HEK293T (cell line): ENCODE measurements at regions not wholly inside any gene's neighbourhood (a gene's known extent, or its start where the extent isn't known, plus 50 kb on each side); places are given as distances from the start of the nearest gene placed in this dataset.
"Not testable (repeated sequence)": the region's sequence is repeated elsewhere in the genome, so short reads cannot be mapped to it uniquely, and the experiment has no call there.

Experiments used
- CTCF ChIA-PET: fragments of 350-600 bp; formaldehyde crosslinking; extraction: SDS; loops from one replicate; lab custom pipeline; 2021; ENCODE audit warnings: antibody characterized with exemption, inconsistent platforms; lab: Yijun Ruan, JAX
- POLR2A ChIA-PET: fragments of 350-600 bp; formaldehyde crosslinking; extraction: SDS; loops from one replicate; lab custom pipeline; 2020; ENCODE audit warnings: antibody characterized with exemption, inconsistent platforms; lab: Yijun Ruan, JAX
- DNase-seq: peaks from one replicate; pipeline ENCODE4 v3.0.0; 2012; ENCODE audit warnings: mixed read lengths; ENCODE audit errors: extremely low spot score
- ARNT ChIP-seq: fragments of 450-650 bp; IDR thresholded peaks from 2 replicates; pipeline ENCODE4 v1.6.1; 2017; ENCODE audit warnings: mild to moderate bottlenecking
- BHLHE40 ChIP-seq: fragments of 450-650 bp; IDR thresholded peaks from 2 replicates; pipeline ENCODE4 v1.6.1; 2016; ENCODE audit warnings: mild to moderate bottlenecking, moderate library complexity, borderline replicate concordance
- CTBP1 ChIP-seq: fragments of 450-650 bp; IDR thresholded peaks from 2 replicates; pipeline ENCODE4 v1.6.1; 2016; ENCODE audit warnings: borderline replicate concordance
- ELF4 ChIP-seq: fragments of 450-650 bp; IDR thresholded peaks from 2 replicates; pipeline ENCODE4 v1.6.1; 2017; ENCODE audit warnings: antibody characterized with exemption
- FOXA1 ChIP-seq: fragments of 450-650 bp; IDR thresholded peaks from 2 replicates; pipeline ENCODE4 v1.6.1; 2016; ENCODE audit warnings: mild to moderate bottlenecking
- FOXK2 ChIP-seq: fragments of 450-650 bp; IDR thresholded peaks from 2 replicates; pipeline ENCODE4 v1.6.1; 2016; ENCODE audit warnings: mild to moderate bottlenecking
- FOXM1 ChIP-seq: fragments of 450-650 bp; IDR thresholded peaks from 2 replicates; pipeline ENCODE4 v1.6.1; 2017; ENCODE audit warnings: mild to moderate bottlenecking, borderline replicate concordance
- HDGF ChIP-seq: fragments of 450-650 bp; IDR thresholded peaks from 2 replicates; pipeline ENCODE4 v1.6.1; 2017; ENCODE audit warnings: antibody characterized with exemption, borderline replicate concordance
- L3MBTL2 ChIP-seq: fragments of 450-650 bp; conservative IDR thresholded peaks from 2 replicates; pipeline ENCODE4 v1.6.1; 2016; ENCODE audit warnings: mild to moderate bottlenecking
- LEF1 ChIP-seq: fragments of 450-650 bp; IDR thresholded peaks from 2 replicates; pipeline ENCODE4 v1.6.1; 2017; ENCODE audit warnings: mild to moderate bottlenecking, borderline replicate concordance
- NFRKB ChIP-seq: fragments of 450-650 bp; IDR thresholded peaks from 2 replicates; pipeline ENCODE4 v1.6.1; 2016; ENCODE audit warnings: mild to moderate bottlenecking, moderate library complexity
- SP1 ChIP-seq: fragments of 450-650 bp; IDR thresholded peaks from 2 replicates; pipeline ENCODE4 v1.6.1; 2017
- SUZ12 ChIP-seq: fragments of 450-650 bp; IDR thresholded peaks from 2 replicates; pipeline ENCODE4 v1.6.1; 2016; ENCODE audit warnings: mild to moderate bottlenecking
- TARDBP ChIP-seq: fragments of 450-650 bp; IDR thresholded peaks from 2 replicates; pipeline ENCODE4 v1.6.1; 2016
- ZNF384 ChIP-seq: fragments of 450-650 bp; IDR thresholded peaks from 2 replicates; pipeline ENCODE4 v1.6.1; 2016
- TF ChIP-seq, protein P1 (sequence below): fragments of 450-650 bp; IDR thresholded peaks from 2 replicates; pipeline ENCODE4 v1.6.1; 2016

DNA sequence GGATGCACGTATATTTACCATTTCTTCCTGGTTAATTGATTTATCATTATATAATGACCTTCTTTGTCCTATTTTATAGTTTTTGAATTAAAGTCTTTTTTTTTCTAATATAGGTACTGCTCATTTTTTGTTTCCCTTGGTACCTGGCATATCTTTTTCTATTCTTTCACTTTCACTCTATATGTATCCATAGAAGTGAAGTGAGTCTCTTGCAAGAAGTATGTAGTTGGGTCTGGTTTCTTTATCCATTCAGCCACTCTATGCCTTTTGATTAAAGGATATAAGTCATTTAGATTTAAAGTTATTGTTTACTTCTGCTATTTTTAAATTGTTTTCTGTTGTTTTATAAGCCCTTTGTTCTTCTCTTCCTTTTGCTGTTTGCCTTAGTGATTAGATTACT, 194.3 kb upstream of the SLITRK6 start:
- ChIA-PET CTCF (no interaction called here), POLR2A (no interaction called here)
- TF ChIP-seq SP1 (no peak), NFRKB (no peak)
- DNase-seq, result no peak

DNA sequence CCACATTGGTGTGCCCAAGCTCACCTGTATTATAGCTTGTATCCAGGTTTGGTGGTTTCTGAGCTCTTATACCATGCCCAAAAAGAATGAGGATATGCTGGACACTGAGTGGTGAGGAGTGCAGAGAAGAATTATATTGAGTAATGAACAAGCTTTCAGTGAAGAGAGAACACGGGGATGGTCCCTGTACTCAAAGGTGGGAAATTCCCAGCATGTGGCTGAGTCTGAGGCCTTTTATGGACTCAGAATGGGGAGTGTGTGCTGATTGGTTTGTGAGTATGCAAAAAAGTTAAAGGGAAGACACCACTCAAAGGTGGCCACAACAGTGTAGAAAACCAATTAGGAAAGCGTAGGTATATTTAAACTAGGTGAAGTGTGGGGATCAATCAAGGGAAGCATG, 191.2 kb upstream of the SLITRK6 start:
- DNase-seq, result no peak
- no peak for TF ChIP-seq FOXK2
- ChIA-PET CTCF (no interaction called here), POLR2A (no interaction called here)

DNA sequence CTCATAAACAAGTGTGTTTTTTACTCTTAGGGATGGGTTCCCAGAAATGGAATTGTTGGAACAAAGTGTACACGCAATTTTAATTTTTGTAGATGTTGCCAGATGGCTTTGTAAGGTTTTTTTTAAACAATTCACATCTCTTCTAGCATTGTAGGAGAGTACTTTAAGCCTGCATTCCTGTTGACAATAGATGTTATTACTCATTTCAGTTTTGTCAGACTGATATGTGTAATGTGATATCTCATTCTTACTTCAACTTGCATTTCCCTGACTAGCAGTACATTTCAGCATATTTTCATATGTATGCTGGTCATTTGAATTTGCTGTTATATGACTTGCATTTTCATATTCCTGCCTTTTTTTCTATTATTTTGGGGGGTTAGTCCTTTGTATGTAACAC, 186.6 kb upstream of the SLITRK6 start:
- CTCF ChIA-PET, result no interaction called here
- no peak for DNase-seq
- TF ChIP-seq TARDBP, result no peak
- TF ChIP-seq FOXA1, result no peak
- no peak for TF ChIP-seq BHLHE40
- no peak for TF ChIP-seq LEF1
- no peak for TF ChIP-seq FOXM1
- POLR2A ChIA-PET, result no interaction called here

DNA sequence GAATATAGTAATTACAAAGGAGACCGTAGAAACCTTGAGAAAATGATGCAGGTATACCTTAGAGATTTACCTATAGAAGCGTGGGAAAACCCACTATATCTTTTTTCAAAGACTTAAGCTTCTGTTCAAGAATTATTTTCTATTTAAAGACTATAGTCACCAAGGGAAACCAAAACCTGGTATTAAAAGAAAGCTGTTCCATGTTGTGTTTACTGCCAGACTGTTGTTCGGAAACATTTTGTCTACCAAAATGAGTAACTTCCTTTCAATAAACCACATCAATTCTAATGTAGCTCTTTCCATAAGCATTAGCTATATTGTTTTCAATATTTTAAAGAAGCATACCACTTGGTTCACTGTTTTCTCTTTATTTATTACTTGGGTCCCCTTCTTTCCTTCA, 182.9 kb upstream of the SLITRK6 start:
- DNase-seq, result no peak
- ChIA-PET POLR2A (no interaction called here), CTCF (no interaction called here)
- TF ChIP-seq TARDBP (no peak), LEF1 (no peak), FOXA1 (no peak), ARNT (no peak), SP1 (no peak), L3MBTL2 (no peak), CTBP1 (no peak)

DNA sequence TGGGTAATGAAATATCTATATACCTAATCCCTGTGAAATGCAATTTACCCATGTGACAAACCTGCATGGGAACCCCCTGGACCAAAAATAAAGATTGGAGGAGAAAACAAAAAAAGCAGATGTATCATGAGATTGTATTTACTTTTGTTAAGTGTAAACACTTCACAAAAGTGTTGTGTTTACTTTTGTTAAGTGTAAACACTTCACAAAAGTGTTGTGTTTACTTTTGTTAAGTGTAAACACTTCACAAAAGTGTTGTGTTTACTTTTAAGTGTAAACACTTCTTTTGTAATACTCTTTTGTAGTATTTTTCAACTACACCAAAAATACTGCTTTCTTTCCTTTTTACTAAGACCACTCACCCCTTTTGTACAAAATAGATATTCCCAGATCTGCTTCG, 181.2 kb upstream of the SLITRK6 start:
- CTCF ChIA-PET, POLR2A ChIA-PET, DNase-seq: not testable (repeated sequence)

DNA sequence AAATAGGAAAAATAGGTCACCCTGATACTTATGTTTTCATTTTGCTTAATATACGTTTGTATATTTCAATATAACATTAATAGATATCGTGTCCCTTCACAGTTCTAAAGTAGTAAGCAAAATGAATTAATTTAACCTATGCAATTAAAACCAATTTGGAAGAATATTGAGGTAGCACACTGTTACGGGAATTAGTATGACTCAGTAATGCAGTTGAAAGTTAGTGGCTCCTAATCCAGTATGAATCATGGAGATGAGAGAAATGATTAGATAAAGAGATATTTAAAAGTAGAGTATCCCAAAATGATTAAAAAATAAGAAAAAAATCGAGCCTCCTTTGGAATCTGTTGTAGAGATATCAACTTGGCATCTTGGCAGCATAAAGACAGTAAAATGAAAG, 177.0 kb upstream of the SLITRK6 start:
- TF ChIP-seq HDGF (no peak), LEF1 (no peak), FOXM1 (no peak), CTBP1 (no peak), NFRKB (no peak), ZNF384 (no peak), BHLHE40 (no peak)
- CTCF ChIA-PET, result no interaction called here
- no peak for DNase-seq
- POLR2A ChIA-PET, result no interaction called here

DNA sequence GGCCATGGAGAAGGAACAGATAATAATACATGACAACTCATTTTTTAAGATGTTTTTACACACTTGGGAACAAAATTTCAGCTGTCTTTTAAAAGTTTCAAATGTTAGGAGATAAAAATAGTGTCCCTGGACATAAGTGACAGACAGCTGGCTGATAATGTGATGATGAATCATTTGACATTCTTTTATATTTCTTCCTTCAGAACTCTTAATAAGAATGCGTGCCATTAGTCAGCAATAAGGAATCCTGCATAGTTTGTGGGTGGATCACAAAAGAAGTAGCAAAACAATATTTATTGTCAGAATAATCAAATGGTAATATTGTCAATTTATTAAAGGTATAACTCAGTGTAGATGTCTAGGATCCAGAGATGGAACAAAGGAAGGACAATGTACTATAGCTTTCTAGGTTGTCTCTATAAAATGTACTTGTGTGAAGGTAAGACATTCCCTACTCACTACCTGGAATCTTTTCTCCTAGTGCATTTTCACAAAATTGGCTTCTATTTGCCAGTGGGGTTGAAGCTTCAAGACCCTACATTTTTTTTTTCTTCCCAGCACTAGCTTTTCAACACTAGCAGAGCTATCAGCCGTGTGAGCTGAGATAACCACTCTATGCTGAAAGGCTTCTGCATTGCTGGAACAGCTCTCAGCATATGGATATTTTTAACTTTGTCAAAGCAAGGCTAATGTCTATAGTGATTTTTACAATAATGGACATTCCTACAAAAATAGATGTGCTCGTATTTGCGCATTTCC, 175.6 kb upstream of the SLITRK6 start:
- ChIA-PET CTCF (interaction anchor here (0.6 kb wide), 1 partner anchor 330 kb away, joined by 3 read pairs; no protein-coding TSS in a partner anchor), POLR2A (no interaction called here)
- DNase-seq, result no peak
- no peak for TF ChIP-seq ARNT

DNA sequence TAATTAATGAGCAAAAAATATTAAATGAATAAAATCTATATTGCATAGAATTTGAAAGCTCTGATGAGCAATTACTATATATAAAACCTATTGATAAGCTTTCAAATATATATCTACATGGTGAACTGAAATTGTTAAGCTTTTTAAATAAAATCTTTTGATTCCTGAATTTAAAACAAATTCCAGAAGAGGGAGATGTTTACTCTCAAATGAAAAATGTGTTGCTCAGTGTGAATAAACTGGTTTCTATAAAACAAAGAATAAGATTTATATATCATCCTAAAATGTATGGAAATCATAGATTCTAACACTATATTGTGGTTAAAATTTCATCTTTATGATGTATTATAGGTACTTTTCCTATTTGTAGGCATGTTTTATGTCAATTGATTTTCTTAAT, 171.5 kb upstream of the SLITRK6 start:
- DNase-seq, result no peak
- CTCF ChIA-PET, result interaction anchor here (0.6 to 1.6 kb wide), 2 partner anchors 114 to 1303 kb away, joined by 3 to 5 read pairs; no protein-coding TSS in a partner anchor
- POLR2A ChIA-PET, result no interaction called here

DNA sequence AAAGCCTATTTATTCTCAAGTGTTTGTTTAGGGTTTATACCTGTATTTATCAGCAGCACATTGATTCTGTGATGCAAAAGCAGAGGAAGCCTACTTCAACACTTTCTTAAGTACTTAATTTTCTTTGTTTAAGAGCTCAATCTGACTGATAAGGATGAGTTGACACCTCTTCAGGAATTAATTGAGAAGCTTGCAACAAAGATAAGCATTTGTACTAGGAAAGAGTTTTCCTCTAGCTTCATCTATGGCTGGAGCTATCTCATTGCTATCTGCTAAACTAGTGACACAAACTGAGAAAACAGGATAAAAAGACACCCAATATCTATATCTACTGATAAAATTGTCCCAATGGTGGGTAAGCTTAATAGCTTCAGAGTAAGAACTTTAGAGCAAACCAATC, 170.1 kb upstream of the SLITRK6 start:
- POLR2A ChIA-PET, result no interaction called here

More for the DNA sequence above, 171.5 kb upstream of the SLITRK6 start:
- TF ChIP-seq FOXK2, result no peak
- TF ChIP-seq LEF1, result no peak
- TF ChIP-seq SUZ12, result no peak
- TF ChIP-seq, protein P1, sequence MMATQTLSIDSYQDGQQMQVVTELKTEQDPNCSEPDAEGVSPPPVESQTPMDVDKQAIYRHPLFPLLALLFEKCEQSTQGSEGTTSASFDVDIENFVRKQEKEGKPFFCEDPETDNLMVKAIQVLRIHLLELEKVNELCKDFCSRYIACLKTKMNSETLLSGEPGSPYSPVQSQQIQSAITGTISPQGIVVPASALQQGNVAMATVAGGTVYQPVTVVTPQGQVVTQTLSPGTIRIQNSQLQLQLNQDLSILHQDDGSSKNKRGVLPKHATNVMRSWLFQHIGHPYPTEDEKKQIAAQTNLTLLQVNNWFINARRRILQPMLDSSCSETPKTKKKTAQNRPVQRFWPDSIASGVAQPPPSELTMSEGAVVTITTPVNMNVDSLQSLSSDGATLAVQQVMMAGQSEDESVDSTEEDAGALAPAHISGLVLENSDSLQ, result no peak
- no peak for TF ChIP-seq ELF4
- TF ChIP-seq FOXA1, result no peak
- TF ChIP-seq CTBP1, result no peak
- TF ChIP-seq ARNT, result no peak
- no peak for TF ChIP-seq L3MBTL2
- no peak for TF ChIP-seq SP1
- no peak for TF ChIP-seq BHLHE40
- no peak for TF ChIP-seq ZNF384
- no peak for TF ChIP-seq HDGF
- no peak for TF ChIP-seq TARDBP
- no peak for TF ChIP-seq NFRKB

More for the DNA sequence above, 170.1 kb upstream of the SLITRK6 start:
- CTCF ChIA-PET, result interaction anchor here (0.6 to 0.8 kb wide), 3 partner anchors 15 to 1305 kb away, joined by 3 read pairs; no protein-coding TSS in a partner anchor
- no peak for TF ChIP-seq FOXA1
- TF ChIP-seq FOXK2, result no peak
- no peak for TF ChIP-seq CTBP1
- no peak for TF ChIP-seq SUZ12
- no peak for TF ChIP-seq SP1
- no peak for TF ChIP-seq ZNF384
- no peak for TF ChIP-seq TARDBP
- TF ChIP-seq, protein P1, result no peak
- TF ChIP-seq LEF1, result no peak
- TF ChIP-seq BHLHE40, result no peak
- no peak for TF ChIP-seq FOXM1
- no peak for TF ChIP-seq ARNT
- no peak for TF ChIP-seq NFRKB
- TF ChIP-seq HDGF, result no peak
- no peak for DNase-seq
